Neural progenitor cell (in vitro differentiated cells): ENCODE measurements at regions not wholly inside any gene's neighbourhood (a gene's known extent, or its start where the extent isn't known, plus 50 kb on each side); places are given as distances from the start of the nearest gene placed in this dataset.

Experiments used
- DNase-seq: peaks from one replicate; pipeline ENCODE4 v3.0.0-alpha.2; 2016; ENCODE audit warnings: low spot score
- H2AFZ ChIP-seq: fragments of 200-600 bp; sonication (generic); replicated peaks from 2 replicates; pipeline ENCODE4 v1.6.1; 2016; ENCODE audit warnings: antibody characterized with exemption
- H3F3A ChIP-seq: fragments of 200-600 bp; sonication (generic); 2 replicates; pipeline ENCODE4 v1.6.1; 2016; ENCODE audit warnings: antibody characterized with exemption, low read depth
- H3K27ac ChIP-seq: fragments of 200-600 bp; sonication (generic); 2 replicates; pipeline ENCODE4 v1.5.1; 2016; ENCODE audit warnings: mild to moderate bottlenecking
- H3K27me3 ChIP-seq: fragments of 200-600 bp; sonication (generic); 2 replicates; pipeline ENCODE4 v1.6.1; 2016; ENCODE audit warnings: mild to moderate bottlenecking, moderate library complexity
- H3K36me3 ChIP-seq: fragments of 200-600 bp; sonication (generic); 2 replicates; pipeline ENCODE4 v1.5.1; 2016
- H3K4me1 ChIP-seq: fragments of 200-600 bp; sonication (generic); 2 replicates; pipeline ENCODE4 v1.6.1; 2016; ENCODE audit warnings: mixed run types
- H3K4me2 ChIP-seq: fragments of 200-600 bp; sonication (generic); 2 replicates; pipeline ENCODE4 v1.6.1; 2016
- H3K4me3 ChIP-seq: fragments of 200-600 bp; sonication (generic); 2 replicates; pipeline ENCODE4 v1.5.1; 2016
- H3K79me2 ChIP-seq: fragments of 200-600 bp; sonication (generic); 2 replicates; pipeline ENCODE4 v1.6.1; 2016; ENCODE audit warnings: low read depth
- H3K9ac ChIP-seq: fragments of 200-600 bp; sonication (generic); 2 replicates; pipeline ENCODE4 v1.6.1; 2016
- H3K9me3 ChIP-seq: fragments of 200-600 bp; sonication (generic); 2 replicates; pipeline ENCODE4 v1.5.1; 2016; ENCODE audit warnings: low read depth
- H4K20me1 ChIP-seq: fragments of 200-600 bp; sonication (generic); 2 replicates; pipeline ENCODE4 v1.6.1; 2016; ENCODE audit warnings: low read depth
- H3K27ac Mint-ChIP-seq: 3 replicates; pipeline ENCODE4 v1.8.0; 2021; ENCODE audit warnings: mixed read lengths
- H3K27me3 Mint-ChIP-seq: 2 replicates; pipeline ENCODE4 v1.8.0; 2022; ENCODE audit warnings: low read depth, mild to moderate bottlenecking, inconsistent platforms, moderate library complexity, mixed read lengths; ENCODE audit not compliant: insufficient read depth
- H3K36me3 Mint-ChIP-seq: 3 replicates; pipeline ENCODE4 v1.8.0; 2021; ENCODE audit warnings: mixed read lengths
- H3K4me1 Mint-ChIP-seq: 3 replicates; pipeline ENCODE4 v1.8.0; 2021; ENCODE audit warnings: mixed read lengths
- H3K4me3 Mint-ChIP-seq: 3 replicates; pipeline ENCODE4 v1.8.0; 2021; ENCODE audit warnings: mild to moderate bottlenecking, moderate library complexity, mixed read lengths
- H3K9me3 Mint-ChIP-seq: 3 replicates; pipeline ENCODE4 v1.8.0; 2020; ENCODE audit warnings: mixed read lengths
- CTCF ChIP-seq: fragments of 200-600 bp; sonication (generic); IDR thresholded peaks from 2 replicates; pipeline ENCODE4 v1.5.1; 2017; ENCODE audit warnings: antibody characterized with exemption, mild to moderate bottlenecking
- EZH2 ChIP-seq: fragments of 200-600 bp; sonication (generic); IDR thresholded peaks from 2 replicates; pipeline ENCODE4 v1.6.1; 2017; ENCODE audit warnings: antibody characterized with exemption, mild to moderate bottlenecking, moderate library complexity
- EZH2phosphoT487 ChIP-seq: fragments of 200-600 bp; sonication (generic); IDR thresholded peaks from 2 replicates; pipeline ENCODE4 v1.6.1; 2017; ENCODE audit warnings: antibody characterized with exemption

GRCh38 chr6:67127041-67127440 lies 1420.0 kb upstream of the EYS start:
- Histone ChIP-seq H3K36me3 (no peaks in the 10 kb centered on the region), H3K27me3 (no peaks in the 10 kb centered on the region), H3F3A (no peaks in the 10 kb centered on the region), H3K9ac (no peak overlapping the region), H3K9me3 (no peaks in the 10 kb centered on the region), H4K20me1 (no peaks in the 10 kb centered on the region), H3K79me2 (no peaks in the 10 kb centered on the region), H3K4me3 (no peak overlapping the region), H2AFZ (no peak overlapping the region), H3K4me1 (no peaks in the 10 kb centered on the region), H3K27ac (no peak overlapping the region), H3K4me2 (no peak overlapping the region)
- TF ChIP-seq CTCF (no peak), EZH2 (no peak), EZH2phosphoT487 (no peak)
- Mint-ChIP-seq H3K4me1 (peaks cover 2% of the 10 kb centered on the region), H3K4me3 (no peak overlapping the region), H3K27ac (no peak overlapping the region), H3K9me3 (no peaks in the 10 kb centered on the region), H3K27me3 (peaks cover 2% of the 10 kb centered on the region), H3K36me3 (no peaks in the 10 kb centered on the region)
- DNase-seq, result no peak

- Histone ChIP-seq H3K9me3 (no peaks in the 10 kb centered on the region), H3K79me2 (no peaks in the 10 kb centered on the region), H3K27ac (no peak overlapping the region), H3K4me2 (no peak overlapping the region), H2AFZ (no peak overlapping the region), H3K9ac (no peak overlapping the region), H3F3A (no peaks in the 10 kb centered on the region), H3K4me1 (no peaks in the 10 kb centered on the region), H3K4me3 (no peak overlapping the region), H3K27me3 (no peaks in the 10 kb centered on the region), H3K36me3 (no peaks in the 10 kb centered on the region), H4K20me1 (no peaks in the 10 kb centered on the region)
- H3K36me3 Mint-ChIP-seq, result no peaks in the 10 kb centered on the region
- peaks cover 2% of the 10 kb centered on the region for H3K27me3 Mint-ChIP-seq
- no peak overlapping the region for H3K27ac Mint-ChIP-seq
- TF ChIP-seq CTCF (no peak), EZH2phosphoT487 (no peak), EZH2 (no peak)
- no peak for DNase-seq
- no peaks in the 10 kb centered on the region for H3K4me1 Mint-ChIP-seq
- H3K4me3 Mint-ChIP-seq, result no peak overlapping the region
- peaks cover 2% of the 10 kb centered on the region for H3K9me3 Mint-ChIP-seq
Observed at GRCh38 chr6:67121115-67121514, 1414.1 kb upstream of the EYS start.

GRCh38 chr6:67112120-67112519 lies 1405.1 kb upstream of the EYS start:
- Histone ChIP-seq H3K9me3 (no peaks in the 10 kb centered on the region), H3K36me3 (no peaks in the 10 kb centered on the region)
- no peaks in the 10 kb centered on the region for H3K27me3 Mint-ChIP-seq

More at GRCh38 chr6:67112120-67112519, 1405.1 kb upstream of the EYS start:
- H3K27ac Mint-ChIP-seq, result no peak overlapping the region
- H3K4me3 Mint-ChIP-seq, result no peak overlapping the region
- Histone ChIP-seq H4K20me1 (no peaks in the 10 kb centered on the region), H3K4me1 (no peaks in the 10 kb centered on the region), H3K4me2 (no peak overlapping the region), H3F3A (no peaks in the 10 kb centered on the region), H3K4me3 (no peak overlapping the region), H3K27ac (no peak overlapping the region), H3K9ac (no peak overlapping the region), H2AFZ (no peak overlapping the region), H3K79me2 (no peaks in the 10 kb centered on the region), H3K27me3 (no peaks in the 10 kb centered on the region)
- H3K36me3 Mint-ChIP-seq, result no peaks in the 10 kb centered on the region
- no peaks in the 10 kb centered on the region for H3K4me1 Mint-ChIP-seq
- no peaks in the 10 kb centered on the region for H3K9me3 Mint-ChIP-seq
- DNase-seq, result peak; percentile 24
- TF ChIP-seq EZH2, result no peak
- no peak for TF ChIP-seq CTCF
- no peak for TF ChIP-seq EZH2phosphoT487
